UCSD-AML1 (cell line): ENCODE measurements at regions not wholly inside any gene's neighbourhood (a gene's known extent, or its start where the extent isn't known, plus 50 kb on each side); places are given as distances from the start of the nearest gene placed in this dataset.

ENCODE experiments used
- DNase-seq: peaks from one replicate; lab custom pipeline; 2025; ENCODE audit not compliant: unreplicated experiment; lab: John Stamatoyannopoulos, UW

- DNase-seq = no peak
Measured at GRCh38 chr19:27654266-27654990, 1558.5 kb downstream of the UQCRFS1 start.

- no peak for DNase-seq
Measured at GRCh38 chr19:27652796-27653195, 1560.2 kb downstream of the UQCRFS1 start.

GRCh38 chr19:27652281-27652680 lies 1560.7 kb downstream of the UQCRFS1 start:
- no peak for DNase-seq

- no peak for DNase-seq
Measured at GRCh38 chr19:27647423-27647822, 1565.5 kb downstream of the UQCRFS1 start.

- DNase-seq = no peak
Measured at GRCh38 chr19:27635401-27635800, 1577.5 kb downstream of the UQCRFS1 start.

- DNase-seq = no peak
Measured at GRCh38 chr19:27618006-27618405, 1594.9 kb downstream of the UQCRFS1 start.

- DNase-seq = no peak
Measured at GRCh38 chr19:27580906-27581305, 1632.0 kb downstream of the UQCRFS1 start.
